Progenitor cell of endocrine pancreas (in vitro differentiated cells): ENCODE measurements at regions not wholly inside any gene's neighbourhood (a gene's known extent, or its start where the extent isn't known, plus 50 kb on each side); places are given as distances from the start of the nearest gene placed in this dataset.
"Not testable (repeated sequence)": the region's sequence is repeated elsewhere in the genome, so short reads cannot be mapped to it uniquely, and the experiment has no call there.

Experiments
- DNase-seq: peaks from one replicate; pipeline ENCODE4 v3.0.0; 2021; ENCODE audit warnings: low spot score; ENCODE audit not compliant: unreplicated experiment
- H3K27ac Mint-ChIP-seq: 2 replicates; pipeline ENCODE4 v1.8.0; 2021; ENCODE audit warnings: mild to moderate bottlenecking, moderate library complexity, mixed read lengths
- H3K27me3 Mint-ChIP-seq: 2 replicates; pipeline ENCODE4 v1.8.0; 2021; ENCODE audit warnings: mixed read lengths
- H3K36me3 Mint-ChIP-seq: 2 replicates; pipeline ENCODE4 v1.8.0; 2022; ENCODE audit warnings: mixed read lengths; ENCODE audit not compliant: insufficient read depth
- H3K4me1 Mint-ChIP-seq: 2 replicates; pipeline ENCODE4 v1.8.0; 2021; ENCODE audit warnings: low read depth, mixed read lengths
- H3K4me3 Mint-ChIP-seq: 2 replicates; pipeline ENCODE4 v1.8.0; 2021; ENCODE audit warnings: low read depth, mild to moderate bottlenecking, moderate library complexity, mixed read lengths
- H3K9me3 Mint-ChIP-seq: 2 replicates; pipeline ENCODE4 v1.8.0; 2021; ENCODE audit warnings: low read depth, mixed read lengths
- TF ChIP-seq, protein P1 (sequence below): fragments of 200-600 bp; sonication (generic); IDR thresholded peaks from one replicate; pipeline ENCODE4 v1.5.0; 2021; ENCODE audit warnings: antibody characterized with exemption, mild to moderate bottlenecking; ENCODE audit not compliant: unreplicated experiment

GRCh38 chr7:84855758-84856157 lies 331.1 kb downstream of the SEMA3D start:
- no peak for DNase-seq
- TF ChIP-seq, protein P1, sequence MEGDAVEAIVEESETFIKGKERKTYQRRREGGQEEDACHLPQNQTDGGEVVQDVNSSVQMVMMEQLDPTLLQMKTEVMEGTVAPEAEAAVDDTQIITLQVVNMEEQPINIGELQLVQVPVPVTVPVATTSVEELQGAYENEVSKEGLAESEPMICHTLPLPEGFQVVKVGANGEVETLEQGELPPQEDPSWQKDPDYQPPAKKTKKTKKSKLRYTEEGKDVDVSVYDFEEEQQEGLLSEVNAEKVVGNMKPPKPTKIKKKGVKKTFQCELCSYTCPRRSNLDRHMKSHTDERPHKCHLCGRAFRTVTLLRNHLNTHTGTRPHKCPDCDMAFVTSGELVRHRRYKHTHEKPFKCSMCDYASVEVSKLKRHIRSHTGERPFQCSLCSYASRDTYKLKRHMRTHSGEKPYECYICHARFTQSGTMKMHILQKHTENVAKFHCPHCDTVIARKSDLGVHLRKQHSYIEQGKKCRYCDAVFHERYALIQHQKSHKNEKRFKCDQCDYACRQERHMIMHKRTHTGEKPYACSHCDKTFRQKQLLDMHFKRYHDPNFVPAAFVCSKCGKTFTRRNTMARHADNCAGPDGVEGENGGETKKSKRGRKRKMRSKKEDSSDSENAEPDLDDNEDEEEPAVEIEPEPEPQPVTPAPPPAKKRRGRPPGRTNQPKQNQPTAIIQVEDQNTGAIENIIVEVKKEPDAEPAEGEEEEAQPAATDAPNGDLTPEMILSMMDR: no peak
- H3K4me1 Mint-ChIP-seq: no peaks in the 10 kb centered on the region
- H3K4me3 Mint-ChIP-seq: no peak overlapping the region
- no peak overlapping the region for H3K27ac Mint-ChIP-seq
- peaks cover 8% of the 10 kb centered on the region for H3K9me3 Mint-ChIP-seq
- no peaks in the 10 kb centered on the region for H3K36me3 Mint-ChIP-seq
- H3K27me3 Mint-ChIP-seq: no peaks in the 10 kb centered on the region

- not testable (repeated sequence) for H3K4me3 Mint-ChIP-seq, H3K4me1 Mint-ChIP-seq, H3K27me3 Mint-ChIP-seq, H3K36me3 Mint-ChIP-seq, H3K27ac Mint-ChIP-seq, H3K9me3 Mint-ChIP-seq, DNase-seq
Observed at GRCh38 chr7:84848974-84849372, 337.9 kb downstream of the SEMA3D start.

- Mint-ChIP-seq H3K36me3 (no peaks in the 10 kb centered on the region), H3K27me3 (no peaks in the 10 kb centered on the region), H3K27ac (no peak overlapping the region), H3K9me3 (no peaks in the 10 kb centered on the region), H3K4me1 (peaks cover 7% of the 10 kb centered on the region), H3K4me3 (no peak overlapping the region)
- TF ChIP-seq, protein P1: no peak
- DNase-seq: no peak
Observed at GRCh38 chr7:84848219-84848973, 338.5 kb downstream of the SEMA3D start.

DNA sequence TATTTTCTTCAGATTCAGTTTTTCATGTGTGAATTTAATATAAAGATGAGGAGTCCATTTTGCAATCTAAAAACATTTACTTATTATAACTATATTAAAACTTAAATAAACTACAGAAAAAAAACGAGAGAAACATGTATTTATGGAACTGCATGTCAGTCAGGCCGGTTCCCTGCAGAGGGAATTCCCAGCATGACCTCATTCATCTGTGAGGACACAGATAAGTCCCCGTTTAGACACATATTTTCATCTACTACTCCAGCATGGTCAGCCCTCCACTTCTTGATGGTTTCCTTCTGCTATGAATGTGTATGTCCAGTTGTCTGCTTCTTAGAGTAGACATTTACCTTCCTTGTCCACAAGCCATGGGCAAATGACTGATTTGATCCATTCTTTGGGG lies 339.1 kb downstream of the SEMA3D start:
- Mint-ChIP-seq H3K4me1 (peaks cover 7% of the 10 kb centered on the region), H3K27me3 (no peaks in the 10 kb centered on the region), H3K4me3 (no peak overlapping the region), H3K27ac (no peak overlapping the region), H3K9me3 (no peaks in the 10 kb centered on the region), H3K36me3 (no peaks in the 10 kb centered on the region)
- no peak for DNase-seq
- TF ChIP-seq, protein P1: no peak

GRCh38 chr7:84847038-84847437 lies 339.8 kb downstream of the SEMA3D start:
- Mint-ChIP-seq H3K27me3 (no peaks in the 10 kb centered on the region), H3K9me3 (no peaks in the 10 kb centered on the region), H3K4me3 (no peak overlapping the region), H3K36me3 (no peaks in the 10 kb centered on the region), H3K4me1 (peaks cover 7% of the 10 kb centered on the region), H3K27ac (no peak overlapping the region)
- TF ChIP-seq, protein P1: no peak
- DNase-seq: no peak

DNA sequence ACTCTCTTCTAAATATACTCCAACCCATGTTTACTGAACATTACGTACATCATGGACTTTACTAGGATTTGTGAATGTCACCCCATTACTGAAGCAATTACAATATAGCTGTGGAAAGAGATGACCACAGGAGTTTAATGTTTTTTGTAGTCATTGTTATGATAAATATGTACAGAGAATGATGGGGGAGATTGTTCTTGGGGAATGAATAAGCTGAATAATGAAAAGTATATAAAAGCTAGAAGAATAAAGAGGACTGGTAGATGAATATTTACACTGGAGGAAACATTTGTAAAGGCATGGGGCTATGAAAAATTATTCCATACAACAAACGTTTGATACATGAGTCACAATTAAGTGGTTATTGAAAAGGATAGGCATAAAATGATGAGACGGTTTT lies 340.9 kb downstream of the SEMA3D start:
- no peak overlapping the region for H3K27ac Mint-ChIP-seq
- no peaks in the 10 kb centered on the region for H3K9me3 Mint-ChIP-seq
- H3K4me3 Mint-ChIP-seq: no peak overlapping the region

More for the DNA sequence above, 340.9 kb downstream of the SEMA3D start:
- no peaks in the 10 kb centered on the region for H3K27me3 Mint-ChIP-seq
- TF ChIP-seq, protein P1: no peak
- H3K4me1 Mint-ChIP-seq: peaks cover 7% of the 10 kb centered on the region
- DNase-seq: no peak
- H3K36me3 Mint-ChIP-seq: no peaks in the 10 kb centered on the region
